CD4-positive, alpha-beta T cell treated with Interleukin-1 beta for 1 hour (primary cell): ENCODE measurements at regions not wholly inside any gene's neighbourhood (a gene's known extent, or its start where the extent isn't known, plus 50 kb on each side); places are given as distances from the start of the nearest gene placed in this dataset.

Source experiments
- DNase-seq, 2 donors: peaks; one replicate each; pipeline ENCODE4 v3.0.0-alpha.2; 2020 to 2022

DNA sequence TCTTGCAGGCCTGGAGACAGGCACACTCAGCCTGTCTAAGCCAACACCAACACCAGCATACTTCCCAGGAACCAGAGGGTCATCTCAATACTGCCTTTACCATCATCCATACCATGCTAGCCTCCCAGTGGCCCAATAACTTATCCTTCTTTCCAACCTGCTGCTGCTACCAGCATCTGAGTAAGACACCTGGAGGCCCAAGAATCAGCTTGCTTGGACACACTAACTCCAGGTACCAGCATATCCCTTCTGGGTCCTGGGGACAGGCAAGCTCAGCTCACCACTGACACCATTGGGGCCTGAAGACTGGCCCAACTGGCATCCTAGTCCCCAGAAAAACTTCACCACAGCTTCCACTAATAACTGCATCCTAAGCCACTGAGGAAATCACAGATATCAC lies 205.3 kb downstream of the CD109 start:
- no peak for DNase-seq

DNA sequence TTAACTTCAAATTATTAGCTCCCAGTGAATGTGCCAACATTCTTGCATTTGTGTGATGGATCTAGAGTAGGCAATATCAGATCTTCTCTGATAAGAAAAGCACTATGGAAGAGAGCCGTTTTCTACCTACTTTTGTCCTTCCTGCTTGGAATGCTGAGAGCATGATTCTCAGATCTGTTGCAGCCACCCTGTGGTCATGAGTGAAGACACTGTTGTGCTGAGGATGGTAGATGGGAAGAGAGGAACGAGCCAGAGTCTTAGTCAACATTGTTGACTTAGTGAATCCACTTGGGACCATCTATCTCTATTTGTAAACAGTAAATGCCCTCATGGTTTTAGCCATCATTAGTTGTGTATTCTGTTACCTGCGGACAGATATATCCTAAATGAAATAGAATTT lies 202.6 kb downstream of the CD109 start:
- DNase-seq = no peak

DNA sequence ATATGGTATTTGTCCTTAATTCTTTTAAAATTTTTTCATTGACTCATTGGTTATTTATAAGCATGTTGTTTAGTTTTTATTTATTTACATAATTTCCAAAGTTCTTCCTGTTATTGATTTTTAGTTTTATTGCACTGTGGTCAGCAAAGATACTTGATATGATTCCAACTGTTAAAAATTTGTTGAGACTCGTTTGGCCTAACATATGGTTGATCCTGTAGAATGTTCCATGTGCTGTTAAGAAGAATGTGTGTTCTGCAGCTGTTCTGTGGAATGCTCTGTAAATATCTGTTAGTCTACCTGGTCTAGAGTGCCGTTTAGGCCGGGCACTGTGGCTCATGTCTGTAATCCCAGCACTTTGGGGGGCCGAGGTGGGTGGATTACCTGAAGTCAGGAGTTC lies 197.7 kb downstream of the CD109 start:
- no peak for DNase-seq

DNA sequence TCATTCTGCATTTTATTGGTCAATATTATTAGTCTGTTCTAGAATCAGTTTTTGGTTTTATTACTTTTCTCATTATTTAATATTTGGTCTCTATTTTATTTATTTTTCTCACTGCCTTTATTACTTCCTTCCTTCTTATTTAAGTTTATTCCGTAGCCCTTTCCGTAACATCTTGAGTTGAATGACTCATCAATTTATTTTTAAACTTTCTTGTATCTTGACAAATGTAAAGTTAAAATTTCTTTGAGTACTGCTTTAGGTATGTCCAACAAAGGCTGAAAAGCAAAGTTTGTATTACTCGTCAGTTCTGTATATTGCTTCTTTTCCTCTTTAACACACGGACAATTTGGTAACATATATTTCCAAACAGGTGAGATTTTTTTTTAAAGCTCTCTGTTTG lies 192.0 kb downstream of the CD109 start:
- no peak for DNase-seq

DNA sequence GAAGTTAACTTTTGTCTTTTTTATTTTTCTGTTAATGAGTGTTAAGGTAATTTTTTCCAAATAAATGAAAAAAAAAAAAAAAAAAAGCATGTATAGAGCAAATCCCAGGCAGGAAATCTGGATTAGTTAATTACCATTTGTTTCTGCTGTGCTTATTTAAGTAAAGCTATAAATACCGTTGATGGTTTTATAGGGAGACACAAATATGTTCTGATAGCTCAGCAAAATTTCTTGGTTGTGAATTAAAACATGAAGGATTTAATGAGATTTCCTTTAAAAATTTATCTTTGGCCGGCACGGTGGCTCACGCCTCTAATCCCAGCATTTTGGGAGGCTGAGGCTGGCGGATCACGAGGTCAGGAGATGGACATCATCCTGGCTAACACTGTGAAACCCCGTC lies 189.4 kb downstream of the CD109 start:
- DNase-seq = no peak

DNA sequence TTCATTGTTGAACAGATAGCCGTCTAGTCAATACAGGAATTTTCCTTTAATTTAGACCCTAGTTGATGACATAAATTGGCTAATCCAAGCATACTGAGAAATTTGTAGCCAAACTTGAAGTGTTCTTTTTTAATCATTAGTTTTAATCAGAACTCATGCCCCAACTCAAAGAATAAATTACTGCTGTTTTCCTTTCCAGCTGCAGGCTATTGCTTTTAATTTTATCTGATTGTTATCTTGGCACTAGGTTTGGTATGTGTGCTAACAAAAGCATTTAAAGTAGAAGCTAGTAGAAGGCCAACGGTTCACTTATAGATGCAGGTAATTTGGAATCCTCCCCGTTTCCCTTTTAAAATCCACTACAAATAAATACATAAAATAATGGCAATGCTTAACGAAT lies 188.5 kb downstream of the CD109 start:
- no peak for DNase-seq

DNA sequence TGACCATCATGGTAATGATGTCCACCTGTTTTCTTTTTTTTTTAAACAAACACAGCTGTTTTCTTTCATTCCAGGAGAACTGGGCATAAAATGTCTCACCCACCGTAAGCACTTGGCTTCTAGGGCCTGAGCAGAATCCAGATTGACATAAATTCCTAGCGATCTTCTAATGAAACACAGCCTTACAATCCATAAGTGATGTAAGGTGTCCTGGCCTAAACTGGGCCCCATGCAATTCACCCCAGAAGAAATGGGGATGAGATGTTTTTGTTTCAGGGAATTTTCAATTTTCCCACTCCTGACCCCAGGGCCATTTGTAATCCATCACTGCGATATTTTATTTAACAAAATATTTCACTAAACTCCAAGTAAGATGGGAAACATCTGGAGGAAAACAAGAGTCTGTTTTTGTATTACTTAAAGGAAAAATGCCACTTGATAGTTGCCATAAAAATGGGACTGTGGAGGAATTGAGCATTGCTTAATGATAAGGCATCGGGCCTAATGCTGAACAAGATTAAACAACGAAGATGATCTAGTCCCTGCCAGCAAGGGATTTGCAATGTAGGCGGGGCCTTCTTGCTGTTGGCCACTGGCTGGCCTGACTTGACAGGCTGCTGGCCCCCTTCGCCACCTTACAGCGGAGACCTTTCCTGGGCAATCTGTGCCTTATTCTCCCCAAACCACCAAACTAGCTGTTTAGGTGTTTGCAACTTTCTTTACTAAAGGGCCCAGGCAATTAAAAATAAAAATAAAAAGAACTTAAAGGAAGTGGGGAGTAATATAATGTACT lies 183.7 kb downstream of the CD109 start:
- no peak for DNase-seq

DNA sequence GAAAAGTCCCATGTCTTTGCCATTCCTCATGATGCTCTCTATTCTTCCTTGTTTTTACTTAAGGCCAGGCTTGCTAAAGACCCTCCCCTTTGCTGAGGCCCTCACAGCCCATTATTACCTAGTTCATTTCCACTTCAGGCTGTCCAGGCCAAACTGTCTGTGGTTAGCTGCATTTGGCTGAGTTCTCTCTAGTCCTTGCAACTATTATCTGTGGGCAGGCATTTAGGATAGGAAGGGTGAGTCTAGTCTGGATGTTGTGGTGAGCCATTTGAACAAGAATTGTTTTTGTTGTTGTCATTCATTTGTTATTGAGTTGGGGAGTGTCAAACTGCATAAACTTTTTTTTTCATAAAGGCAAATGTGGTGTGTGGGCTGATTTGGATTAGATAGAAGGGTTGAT lies 182.4 kb downstream of the CD109 start:
- no peak for DNase-seq
